Liver (tissue), 7 donors: ENCODE measurements at regions not wholly inside any gene's neighbourhood (a gene's known extent, or its start where the extent isn't known, plus 50 kb on each side); places are given as distances from the start of the nearest gene placed in this dataset.

Source experiments
- DNase-seq: peaks from one replicate; pipeline ENCODE4 v3.0.0-alpha.2; 2017; ENCODE audit warnings: low spot score
- H3K27ac ChIP-seq, 2 donors: one replicate each; pipeline ENCODE4 v1.7.0; 2013; ENCODE audit warnings: inconsistent platforms in 2 of 2, low read length in 2 of 2, control low read depth in 1 of 2, low read depth in 1 of 2, mild to moderate bottlenecking in 1 of 2
- H3K27me3 ChIP-seq, 4 donors: one replicate each; pipeline versions ENCODE4 v1.6.1 to v1.7.0; 2013; ENCODE audit warnings: low read length in 3 of 4, inconsistent platforms in 1 of 4, mild to moderate bottlenecking in 1 of 4, moderate library complexity in 1 of 4; ENCODE audit not compliant: control insufficient read depth in 4 of 4, insufficient read depth in 4 of 4
- H3K36me3 ChIP-seq, 4 donors: one replicate each; pipeline versions ENCODE4 v1.6.1 to v1.7.0; 2013; ENCODE audit warnings: low read length in 3 of 4, mild to moderate bottlenecking in 3 of 4, low read depth in 1 of 4, moderate library complexity in 1 of 4; ENCODE audit not compliant: control insufficient read depth in 4 of 4, insufficient read depth in 3 of 4
- H3K4me1 ChIP-seq, 4 donors: one replicate each; pipeline versions ENCODE4 v1.6.1 to v1.7.0; 2013; ENCODE audit warnings: low read length in 3 of 4, mild to moderate bottlenecking in 3 of 4, moderate library complexity in 1 of 4; ENCODE audit not compliant: control insufficient read depth in 4 of 4, insufficient read depth in 4 of 4
- H3K4me3 ChIP-seq, 3 donors: one replicate each; pipeline versions ENCODE4 v1.6.1 to v1.7.0; 2013; ENCODE audit warnings: low read length in 3 of 3, control low read depth in 1 of 3, low read depth in 1 of 3, mild to moderate bottlenecking in 1 of 3
- H3K9ac ChIP-seq, 2 donors: one replicate each; pipeline ENCODE4 v1.7.0; 2013; ENCODE audit warnings: low read length in 2 of 2, mild to moderate bottlenecking in 2 of 2, moderate library complexity in 2 of 2, control low read depth in 1 of 2, low read depth in 1 of 2
- H3K9me3 ChIP-seq, 4 donors: one replicate each; pipeline versions ENCODE4 v1.6.1 to v1.7.0; 2013; ENCODE audit warnings: low read length in 3 of 4; ENCODE audit not compliant: control insufficient read depth in 4 of 4
- EGR1 ChIP-seq, 2 donors: IDR thresholded peaks; 2 replicates each; pipeline ENCODE4 v1.6.1; 2016 to 2018; ENCODE audit warnings: antibody characterized with exemption in 2 of 2, low read depth in 2 of 2
- FOXA1 ChIP-seq: IDR thresholded peaks from 2 replicates; pipeline ENCODE4 v1.6.1; 2016; ENCODE audit warnings: antibody characterized with exemption
- GABPA ChIP-seq, 2 donors: IDR thresholded peaks in 1 of 2; conservative IDR thresholded peaks in 1 of 2; 2 replicates each; pipeline ENCODE4 v1.6.1; 2016; ENCODE audit warnings: antibody characterized with exemption in 2 of 2, mild to moderate bottlenecking in 1 of 2, moderate library complexity in 1 of 2
- HNF4A ChIP-seq, 2 donors: conservative IDR thresholded peaks; 2 replicates each; pipeline ENCODE4 v1.6.1; 2016; ENCODE audit warnings: antibody characterized with exemption in 2 of 2, mild to moderate bottlenecking in 2 of 2
- JUND ChIP-seq, 2 donors: IDR thresholded peaks; 2 replicates each; pipeline ENCODE4 v1.6.1; 2016; ENCODE audit warnings: antibody characterized with exemption in 2 of 2
- RAD21 ChIP-seq, 2 donors: IDR thresholded peaks; 2 replicates each; pipeline ENCODE4 v1.6.1; 2016; ENCODE audit warnings: antibody characterized with exemption in 2 of 2, mild to moderate bottlenecking in 2 of 2
- RXRA ChIP-seq, 2 donors: IDR thresholded peaks; 2 replicates each; pipeline ENCODE4 v1.6.1; 2017 to 2018; ENCODE audit warnings: antibody characterized with exemption in 2 of 2, mild to moderate bottlenecking in 1 of 2
- SP1 ChIP-seq: IDR thresholded peaks from 2 replicates; pipeline ENCODE4 v1.6.1; 2018; ENCODE audit warnings: antibody characterized with exemption, mild to moderate bottlenecking
- TAF1 ChIP-seq: conservative IDR thresholded peaks from 2 replicates; pipeline ENCODE4 v1.6.1; 2016; ENCODE audit warnings: antibody characterized with exemption, mild to moderate bottlenecking
- YY1 ChIP-seq: IDR thresholded peaks from 2 replicates; pipeline ENCODE4 v1.6.1; 2016; ENCODE audit warnings: antibody characterized with exemption, mild to moderate bottlenecking
- WGBS: extraction: QIAGEN DNeasy Blood & Tissue Kit; methylation state at CpG from one replicate; pipeline ENCODE4 v1.1.7; 2013; 5-methylcytosine and 5-hydroxymethylcytosine counted together
- TF ChIP-seq, protein P1 (sequence below): IDR thresholded peaks from 2 replicates; pipeline ENCODE4 v1.6.1; 2016; ENCODE audit warnings: antibody characterized with exemption
- TF ChIP-seq, protein P2 (sequence below): IDR thresholded peaks from 2 replicates; pipeline ENCODE4 v1.6.1; 2016; ENCODE audit warnings: antibody characterized with exemption, mild to moderate bottlenecking
- donor health status: healthy.
- donor health status: healthy.
- donor health status: healthy.
- donor health status: healthy.

GRCh38 chr1:199168888-199169585 lies 530.2 kb downstream of the PTPRC start:
- Histone ChIP-seq H3K27ac (no peak overlapping the region), H3K4me1 (no peaks in the 10 kb centered on the region), H3K9ac (no peak overlapping the region), H3K36me3 (no peaks in the 10 kb centered on the region), H3K27me3 (no peaks in the 10 kb centered on the region), H3K9me3 (no peaks in the 10 kb centered on the region), H3K4me3 (no peak overlapping the region)
- no peak for DNase-seq
- WGBS: 76% methylated on average over 2 of the region's 2 CpGs
- TF ChIP-seq RXRA (IDR thresholded peaks at IDR 0.05) (no peak), HNF4A (conservative IDR thresholded peaks at IDR 0.05) (no peak), JUND (IDR thresholded peaks at IDR 0.05) (no peak), TAF1 (no peak)
- TF ChIP-seq, protein P1, sequence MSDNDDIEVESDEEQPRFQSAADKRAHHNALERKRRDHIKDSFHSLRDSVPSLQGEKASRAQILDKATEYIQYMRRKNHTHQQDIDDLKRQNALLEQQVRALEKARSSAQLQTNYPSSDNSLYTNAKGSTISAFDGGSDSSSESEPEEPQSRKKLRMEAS: no peak
- TF ChIP-seq, protein P2, sequence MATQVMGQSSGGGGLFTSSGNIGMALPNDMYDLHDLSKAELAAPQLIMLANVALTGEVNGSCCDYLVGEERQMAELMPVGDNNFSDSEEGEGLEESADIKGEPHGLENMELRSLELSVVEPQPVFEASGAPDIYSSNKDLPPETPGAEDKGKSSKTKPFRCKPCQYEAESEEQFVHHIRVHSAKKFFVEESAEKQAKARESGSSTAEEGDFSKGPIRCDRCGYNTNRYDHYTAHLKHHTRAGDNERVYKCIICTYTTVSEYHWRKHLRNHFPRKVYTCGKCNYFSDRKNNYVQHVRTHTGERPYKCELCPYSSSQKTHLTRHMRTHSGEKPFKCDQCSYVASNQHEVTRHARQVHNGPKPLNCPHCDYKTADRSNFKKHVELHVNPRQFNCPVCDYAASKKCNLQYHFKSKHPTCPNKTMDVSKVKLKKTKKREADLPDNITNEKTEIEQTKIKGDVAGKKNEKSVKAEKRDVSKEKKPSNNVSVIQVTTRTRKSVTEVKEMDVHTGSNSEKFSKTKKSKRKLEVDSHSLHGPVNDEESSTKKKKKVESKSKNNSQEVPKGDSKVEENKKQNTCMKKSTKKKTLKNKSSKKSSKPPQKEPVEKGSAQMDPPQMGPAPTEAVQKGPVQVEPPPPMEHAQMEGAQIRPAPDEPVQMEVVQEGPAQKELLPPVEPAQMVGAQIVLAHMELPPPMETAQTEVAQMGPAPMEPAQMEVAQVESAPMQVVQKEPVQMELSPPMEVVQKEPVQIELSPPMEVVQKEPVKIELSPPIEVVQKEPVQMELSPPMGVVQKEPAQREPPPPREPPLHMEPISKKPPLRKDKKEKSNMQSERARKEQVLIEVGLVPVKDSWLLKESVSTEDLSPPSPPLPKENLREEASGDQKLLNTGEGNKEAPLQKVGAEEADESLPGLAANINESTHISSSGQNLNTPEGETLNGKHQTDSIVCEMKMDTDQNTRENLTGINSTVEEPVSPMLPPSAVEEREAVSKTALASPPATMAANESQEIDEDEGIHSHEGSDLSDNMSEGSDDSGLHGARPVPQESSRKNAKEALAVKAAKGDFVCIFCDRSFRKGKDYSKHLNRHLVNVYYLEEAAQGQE: no peak

GRCh38 chr1:199170711-199171110 lies 531.9 kb downstream of the PTPRC start:
- Histone ChIP-seq H3K4me1 (no peaks in the 10 kb centered on the region), H3K9ac (no peak overlapping the region), H3K36me3 (no peaks in the 10 kb centered on the region), H3K27ac (no peak overlapping the region), H3K9me3 (no peaks in the 10 kb centered on the region), H3K4me3 (no peak overlapping the region), H3K27me3 (no peaks in the 10 kb centered on the region)
- DNase-seq: no peak
- 82% methylated on average over 3 of the region's 3 CpGs for WGBS
- TF ChIP-seq, protein P1: no peak
- TF ChIP-seq, protein P2: no peak
- TF ChIP-seq RAD21 (IDR thresholded peaks at IDR 0.05) (no peak), SP1 (no peak), FOXA1 (no peak), YY1 (no peak), EGR1 (IDR thresholded peaks at IDR 0.05; ENCODE audit: low read depth in 2 of 2) (no peak), TAF1 (no peak), GABPA (IDR thresholded peaks at IDR 0.05 in 1 of 2, conservative IDR thresholded peaks at IDR 0.05 in 1 of 2) (no peak)
